IMR-90 (cell line): ENCODE measurements at regions not wholly inside any gene's neighbourhood (a gene's known extent, or its start where the extent isn't known, plus 50 kb on each side); places are given as distances from the start of the nearest gene placed in this dataset.

ENCODE experiments used
- ATAC-seq: fragments of 200-7000 bp; cut with Tn5 transposase; 2 replicates; pipeline ENCODE4 v1.9.1; 2020; ENCODE audit warnings: low read depth, mild to moderate bottlenecking, moderate library complexity
- BruUV-seq: library from RNA; stranded (reverse); fragments of 400-500 nt; replicated peaks from 2 replicates; lab custom pipeline; 2021; lab: Mats Ljungman, UMichigan
- CTCF ChIA-PET: fragments of 300-600 bp; formaldehyde crosslinking; extraction: SDS; loops from one replicate; lab custom pipeline; 2021; ENCODE audit warnings: antibody characterized with exemption; lab: Yijun Ruan, JAX
- POLR2A ChIA-PET: fragments of 300-600 bp; sonication (Branson Sonifier 250); formaldehyde crosslinking; loops from one replicate; lab custom pipeline; 2022; ENCODE audit warnings: antibody characterized with exemption; ENCODE audit not compliant: unreplicated experiment; lab: Charles Lee
- DNase-seq: peaks from one replicate; pipeline ENCODE4 v3.0.0; 2013
- H2AFZ ChIP-seq: replicated peaks from 2 replicates; pipeline ENCODE3; 2013; ENCODE audit warnings: low read length, mild to moderate bottlenecking; ENCODE audit not compliant: poor library complexity
- H2AK5ac ChIP-seq: 2 replicates; pipeline ENCODE4 v1.6.1; 2013; ENCODE audit warnings: low read depth, low read length, inconsistent platforms
- H2AK9ac ChIP-seq: replicated peaks from 2 replicates; pipeline ENCODE3; 2013; ENCODE audit warnings: mild to moderate bottlenecking, low read depth, low read length, moderate library complexity; ENCODE audit not compliant: poor library complexity
- H2BK120ac ChIP-seq: 2 replicates; pipeline ENCODE4 v1.6.1; 2013; ENCODE audit warnings: low read depth, low read length, inconsistent platforms
- H2BK15ac ChIP-seq: 3 replicates; pipeline ENCODE4 v1.6.1; 2013; ENCODE audit warnings: low read depth, low read length, inconsistent platforms
- H2BK20ac ChIP-seq: 2 replicates; pipeline ENCODE4 v1.6.1; 2013; ENCODE audit warnings: low read depth, mild to moderate bottlenecking, inconsistent platforms, low read length, moderate library complexity
- H2BK5ac ChIP-seq: 2 replicates; pipeline ENCODE4 v1.6.1; 2013; ENCODE audit warnings: mild to moderate bottlenecking, low read depth, low read length, inconsistent platforms; ENCODE audit not compliant: poor library complexity, severe bottlenecking
- H3K14ac ChIP-seq: replicated peaks from 2 replicates; pipeline ENCODE4 v1.6.1; 2013; ENCODE audit warnings: low read depth, low read length, inconsistent platforms
- H3K18ac ChIP-seq: 2 replicates; pipeline ENCODE4 v1.6.1; 2013; ENCODE audit warnings: low read depth, low read length, control low read depth
- H3K23ac ChIP-seq: 2 replicates; pipeline ENCODE4 v1.6.1; 2013; ENCODE audit warnings: low read depth, low read length, inconsistent platforms
- H3K27ac ChIP-seq: 2 replicates; pipeline ENCODE4 v1.5.1; 2013; ENCODE audit warnings: mild to moderate bottlenecking, control low read depth, low read length; ENCODE audit not compliant: insufficient read depth
- H3K27me3 ChIP-seq: 2 replicates; pipeline ENCODE4 v1.6.1; 2013; ENCODE audit warnings: low read length; ENCODE audit not compliant: control insufficient read depth, insufficient read depth
- H3K36me3 ChIP-seq: 2 replicates; pipeline ENCODE4 v1.6.1; 2013; ENCODE audit warnings: low read length, mixed read lengths; ENCODE audit not compliant: control insufficient read depth, insufficient read depth
- H3K4ac ChIP-seq: 2 replicates; pipeline ENCODE4 v1.6.1; 2013; ENCODE audit warnings: low read depth, low read length, inconsistent platforms
- H3K4me1 ChIP-seq: 2 replicates; pipeline ENCODE4 v1.6.1; 2013; ENCODE audit warnings: low read length, mixed read lengths; ENCODE audit not compliant: control insufficient read depth, insufficient read depth
- H3K4me2 ChIP-seq: 2 replicates; pipeline ENCODE4 v1.6.1; 2013; ENCODE audit warnings: low read depth, mild to moderate bottlenecking, control low read depth, low read length, moderate library complexity
- H3K4me3 ChIP-seq: 2 replicates; pipeline ENCODE4 v1.5.1; 2013; ENCODE audit warnings: low read depth, mild to moderate bottlenecking, control low read depth, low read length, moderate library complexity; ENCODE audit not compliant: insufficient read depth
- H3K56ac ChIP-seq: 2 replicates; pipeline ENCODE4 v1.6.1; 2013; ENCODE audit warnings: low read length, inconsistent platforms; ENCODE audit not compliant: insufficient read depth; ENCODE audit errors: extremely low read depth
- H3K79me1 ChIP-seq, 2 experiments: 2 replicates each; pipeline ENCODE4 v1.6.1; 2013; ENCODE audit warnings: low read length in 2 of 2, inconsistent platforms in 1 of 2, low read depth in 1 of 2
- H3K9ac ChIP-seq: 2 replicates; pipeline ENCODE4 v1.6.1; 2013; ENCODE audit warnings: low read depth, low read length, control low read depth
- H3K9me1 ChIP-seq: 2 replicates; pipeline ENCODE4 v1.6.1; 2013; ENCODE audit warnings: low read length, inconsistent platforms; ENCODE audit not compliant: insufficient read depth
- H3K9me3 ChIP-seq: 2 replicates; pipeline ENCODE4 v1.6.1; 2013; ENCODE audit warnings: low read length; ENCODE audit not compliant: control insufficient read depth, insufficient read depth
- H4K20me1 ChIP-seq: 2 replicates; pipeline ENCODE4 v1.6.1; 2013; ENCODE audit warnings: low read length, inconsistent platforms; ENCODE audit not compliant: insufficient read depth
- H4K5ac ChIP-seq: 2 replicates; pipeline ENCODE4 v1.6.1; 2013; ENCODE audit warnings: mild to moderate bottlenecking, low read depth, low read length, control low read depth
- H4K8ac ChIP-seq, 2 experiments: 2 replicates each; pipeline ENCODE4 v1.6.1; 2013; ENCODE audit warnings: low read depth in 2 of 2, low read length in 2 of 2, control low read depth in 1 of 2, inconsistent platforms in 1 of 2
- H4K91ac ChIP-seq: 2 replicates; pipeline ENCODE4 v1.6.1; 2013; ENCODE audit warnings: low read depth, low read length, inconsistent platforms; ENCODE audit not compliant: insufficient read depth
- CHD1 ChIP-seq: IDR thresholded peaks from 2 replicates; pipeline ENCODE4 v1.6.1; 2012; ENCODE audit warnings: low read depth, low read length, improper control_type of control experiment
- FOS ChIP-seq: fragments of 150-350 bp; IDR thresholded peaks from 2 replicates; pipeline ENCODE4 v1.6.1; 2016; ENCODE audit warnings: low read depth, low read length
- MAFK ChIP-seq: IDR thresholded peaks from 2 replicates; pipeline ENCODE4 v1.6.1; 2012; ENCODE audit warnings: low read depth, low read length, improper control_type of control experiment
- WGBS, 2 experiments: methylation state at CpG; one replicate each; pipeline versions ENCODE4 v1.1.5 to v1.1.7; 2013; ENCODE audit warnings: missing lambda C conversion rate in 2 of 2; ENCODE audit not compliant: insufficient read length in 1 of 2; ENCODE audit errors: extremely low coverage in 2 of 2; 5-methylcytosine and 5-hydroxymethylcytosine counted together
- dilution Hi-C: fragments of 300-500 bp; cut with HindIII; formaldehyde crosslinking; loops from one replicate; pipeline ENCODE4 v1.14.3; 2018; ENCODE audit warnings: low sequenced_read_pairs; ENCODE audit not compliant: unreplicated experiment
- in situ Hi-C: fragments of 300-500 bp; cut with MboI; formaldehyde crosslinking; loops from 3 replicates; pipeline ENCODE4 v1.14.3; 2019; ENCODE audit warnings: low sequenced_read_pairs, inconsistent platforms, mixed read lengths
- intact Hi-C: fragments of 100-400 bp; cut with micrococcal nuclease; formaldehyde crosslinking; loops from 2 replicates; pipeline ENCODE4 v1.10.0; 2022

DNA sequence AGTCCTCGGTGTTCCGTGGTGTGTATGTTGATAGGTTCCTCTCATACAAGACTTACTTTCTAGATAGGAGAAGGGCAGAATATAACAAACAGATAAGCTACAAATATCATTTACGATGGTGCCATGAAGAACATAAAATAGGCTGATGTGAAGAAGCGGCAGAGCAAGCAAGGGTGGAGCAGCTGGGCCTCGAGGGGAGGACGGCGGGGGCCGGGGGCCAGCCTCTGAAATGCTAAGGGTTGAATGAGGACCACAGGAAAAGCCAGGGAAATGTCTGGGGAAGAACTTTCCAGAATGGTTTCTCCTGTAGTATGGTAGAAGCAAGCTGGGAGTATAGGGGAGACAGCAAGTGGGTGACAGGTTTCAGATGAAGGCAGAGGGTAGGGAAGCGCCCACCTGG, 529.5 kb downstream of the LIG4 start:
- H3K23ac ChIP-seq: no peak overlapping the region
- no peak overlapping the region for H3K4me2 ChIP-seq
- dilution Hi-C loops (no loop called here), intact Hi-C loops (no loop called here), in situ Hi-C loops (no loop called here)
- no peak for ATAC-seq
- H3K14ac ChIP-seq: no peak overlapping the region
- H3K4ac ChIP-seq: no peak overlapping the region
- H3K9me1 ChIP-seq: peaks cover 4% of the 10 kb centered on the region
- no peaks in the 10 kb centered on the region for H3K27me3 ChIP-seq
- no peak overlapping the region for H2AFZ ChIP-seq
- H3K4me1 ChIP-seq: no peaks in the 10 kb centered on the region
- H2BK120ac ChIP-seq: no peak overlapping the region
- H4K20me1 ChIP-seq: peaks cover 8% of the 10 kb centered on the region
- DNase-seq: no peak
- H3K79me1 ChIP-seq: peaks cover 20 to 53% of the 10 kb centered on the region in 2 experiments; a peak in 3 of 4 replicates
- TF ChIP-seq FOS: no peak
- TF ChIP-seq CHD1: no peak
- TF ChIP-seq MAFK: no peak
- WGBS, 2 experiments: 89% methylated on average over 5 of the region's 9 CpGs; no CpG with 5 or more reads in 1 of the 2 experiments
- no peak overlapping the region for H4K5ac ChIP-seq
- H3K9ac ChIP-seq: no peak overlapping the region
- H4K91ac ChIP-seq: no peak overlapping the region
- H3K36me3 ChIP-seq: no peaks in the 10 kb centered on the region
- H3K18ac ChIP-seq: no peak overlapping the region
- H3K4me3 ChIP-seq: no peak overlapping the region
- POLR2A ChIA-PET: no interaction called here
- no peak overlapping the region for H2AK9ac ChIP-seq
- H3K9me3 ChIP-seq: no peaks in the 10 kb centered on the region
- CTCF ChIA-PET: no interaction called here
- H2AK5ac ChIP-seq: no peak overlapping the region
- no peak overlapping the region for H4K8ac ChIP-seq
- H3K27ac ChIP-seq: no peak overlapping the region
- H2BK5ac ChIP-seq: no peak overlapping the region
- no peak overlapping the region for H3K56ac ChIP-seq
- no peak overlapping the region for H2BK15ac ChIP-seq
- no peak overlapping the region for H2BK20ac ChIP-seq
- BruUV-seq: no TSS peak
